SHP77 (cell line): ENCODE measurements at regions not wholly inside any gene's neighbourhood (a gene's known extent, or its start where the extent isn't known, plus 50 kb on each side); places are given as distances from the start of the nearest gene placed in this dataset.
"Not testable (repeated sequence)": the region's sequence is repeated elsewhere in the genome, so short reads cannot be mapped to it uniquely, and the experiment has no call there.

Experiments
- DNase-seq, 2 experiments: peaks; one replicate each; lab custom pipeline; 2025; lab: John Stamatoyannopoulos, UW

DNA sequence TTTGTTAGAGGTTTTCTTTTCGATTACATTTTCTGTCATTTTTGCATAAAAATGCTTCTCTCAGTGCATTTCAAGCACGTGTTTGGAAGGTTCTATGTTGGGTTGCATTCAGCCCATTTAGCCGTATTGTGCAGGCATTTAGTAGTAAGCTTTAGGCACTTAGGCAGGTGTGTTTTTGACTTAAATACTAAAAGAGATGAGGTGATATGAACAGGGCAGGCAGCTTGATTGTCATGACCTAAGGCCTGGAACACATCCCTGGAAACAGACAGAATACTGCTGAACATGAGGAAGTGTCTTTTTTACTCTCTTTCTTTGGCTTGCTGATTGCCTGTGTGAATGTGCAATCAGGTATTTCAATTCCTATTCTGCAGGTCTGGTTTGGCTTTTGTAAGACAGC is 610.5 kb upstream of the MAN1A1 start:
- DNase-seq = no peak

DNA sequence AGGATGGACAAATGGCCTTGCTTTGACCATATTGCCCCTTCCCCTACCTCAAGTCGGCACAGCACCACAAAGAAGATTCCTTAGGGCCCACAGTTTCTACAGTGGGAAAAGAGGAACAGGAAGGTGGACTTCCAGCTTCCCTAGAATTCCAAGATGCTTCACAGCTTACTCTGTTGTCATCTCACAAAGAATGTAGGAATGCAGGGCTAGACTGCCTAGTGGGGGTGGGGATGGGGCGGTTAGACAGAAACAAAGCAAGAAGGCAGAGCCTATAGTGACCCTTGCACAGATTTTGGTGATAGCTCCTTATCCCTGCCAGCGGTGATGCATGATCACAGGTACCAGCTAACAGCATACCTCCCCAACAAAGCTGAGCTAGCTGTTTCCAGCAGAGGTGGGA is 607.6 kb upstream of the MAN1A1 start:
- DNase-seq = no peak

DNA sequence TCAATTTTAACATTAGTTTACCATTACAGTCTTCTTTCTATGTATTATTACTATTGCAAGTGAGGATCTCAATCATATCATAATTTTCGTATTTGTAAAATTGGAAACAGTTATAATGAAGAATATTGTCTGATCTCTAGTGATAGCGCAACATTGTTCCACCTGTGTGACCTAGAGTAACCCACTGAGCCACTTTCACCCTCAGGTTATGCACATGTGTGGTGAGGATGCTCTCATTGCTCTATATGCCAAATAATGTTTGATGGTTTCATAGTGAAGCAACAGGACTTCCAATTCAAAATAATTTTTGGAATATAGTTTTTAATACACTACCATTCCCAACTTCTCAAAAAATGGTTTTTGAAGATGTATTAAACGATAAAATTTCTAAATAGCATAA is 603.1 kb upstream of the MAN1A1 start:
- no peak for DNase-seq

DNA sequence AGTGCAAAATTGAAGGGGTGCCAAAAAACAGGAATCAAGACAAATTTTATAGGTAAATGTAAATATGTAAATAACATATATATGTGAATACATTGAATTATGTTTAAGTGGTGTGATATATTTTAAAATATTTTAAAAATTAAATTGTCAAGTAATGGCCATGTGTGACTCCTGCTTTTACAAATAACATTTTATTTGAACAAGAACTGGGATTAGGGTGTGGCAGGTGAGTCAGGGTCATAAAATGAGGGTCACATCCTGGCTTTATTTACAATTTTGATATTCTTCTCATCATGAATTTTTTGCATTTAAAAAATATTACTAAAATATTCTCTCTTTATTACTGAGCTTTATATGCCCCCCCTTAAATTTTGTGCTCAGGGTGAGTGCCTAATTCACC is 601.1 kb upstream of the MAN1A1 start:
- no peak for DNase-seq

DNA sequence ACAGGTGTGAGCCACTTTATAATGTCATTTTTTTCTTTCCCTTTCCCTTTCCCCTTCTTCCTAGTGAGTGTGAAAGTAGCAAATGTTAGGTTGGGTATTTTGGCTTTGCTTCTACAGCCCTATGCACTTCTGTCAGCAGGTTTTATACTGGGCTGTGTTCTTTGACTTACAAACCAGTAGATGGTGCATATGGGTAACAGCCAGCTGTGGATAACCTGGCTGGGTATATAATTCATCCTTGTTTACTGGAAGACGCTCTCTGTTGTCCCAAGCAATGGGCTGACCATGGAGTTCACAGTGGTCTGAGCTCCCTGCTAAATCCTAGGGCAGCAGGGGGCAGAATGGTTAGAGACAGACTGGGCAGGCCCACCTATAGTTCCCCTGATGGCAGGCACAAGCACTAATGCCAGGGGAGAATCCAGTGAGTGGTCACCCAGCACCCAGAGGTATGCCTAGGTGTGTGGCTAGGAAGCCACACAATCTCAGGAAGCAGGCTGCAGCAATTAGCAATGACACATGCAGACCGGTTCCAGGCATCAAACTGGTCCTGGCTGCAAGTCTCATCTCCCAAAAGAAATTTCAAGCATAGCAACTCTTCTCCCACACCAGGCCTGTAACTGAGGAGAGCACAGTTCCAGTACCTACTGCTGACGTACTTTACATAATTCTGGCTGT is 592.7 kb upstream of the MAN1A1 start:
- no peak for DNase-seq

DNA sequence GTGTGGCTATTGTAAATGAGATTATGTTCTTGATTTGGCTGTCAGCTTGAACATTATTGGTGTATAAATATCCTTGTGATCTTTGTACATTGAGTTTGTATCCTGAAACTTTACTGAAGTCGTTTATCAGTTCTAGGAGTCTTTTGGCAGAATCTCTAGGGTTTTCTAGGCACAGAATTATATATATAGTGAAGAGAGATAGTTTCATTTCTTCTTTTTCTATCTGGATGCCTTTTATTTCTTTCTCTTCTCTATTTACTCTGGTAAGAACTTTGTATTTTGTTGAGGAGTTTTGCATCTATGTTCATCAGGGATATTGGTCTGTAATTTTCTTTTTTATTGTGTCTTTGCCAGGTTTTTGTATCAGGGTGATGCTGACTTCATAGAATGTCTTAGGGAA is 589.2 kb upstream of the MAN1A1 start:
- DNase-seq = no peak

DNA sequence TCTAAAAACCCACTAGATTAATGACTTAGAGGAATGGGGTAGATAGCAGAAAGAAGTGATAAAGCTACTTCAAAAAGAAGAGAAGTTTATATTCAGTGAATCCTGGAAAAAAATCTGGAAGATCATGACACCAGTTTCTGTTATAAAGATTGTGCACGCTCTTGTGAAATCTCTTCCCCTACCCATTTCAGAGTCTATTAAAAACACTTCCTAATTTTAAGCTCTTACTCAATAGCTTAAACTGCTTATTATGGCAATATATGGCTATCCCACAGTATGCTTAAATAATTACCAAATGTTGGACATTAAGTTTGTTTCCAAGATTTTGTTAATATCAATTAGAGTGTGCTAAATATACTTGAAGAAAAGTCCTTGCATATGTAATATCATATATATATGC is 585.3 kb upstream of the MAN1A1 start:
- no peak for DNase-seq

DNA sequence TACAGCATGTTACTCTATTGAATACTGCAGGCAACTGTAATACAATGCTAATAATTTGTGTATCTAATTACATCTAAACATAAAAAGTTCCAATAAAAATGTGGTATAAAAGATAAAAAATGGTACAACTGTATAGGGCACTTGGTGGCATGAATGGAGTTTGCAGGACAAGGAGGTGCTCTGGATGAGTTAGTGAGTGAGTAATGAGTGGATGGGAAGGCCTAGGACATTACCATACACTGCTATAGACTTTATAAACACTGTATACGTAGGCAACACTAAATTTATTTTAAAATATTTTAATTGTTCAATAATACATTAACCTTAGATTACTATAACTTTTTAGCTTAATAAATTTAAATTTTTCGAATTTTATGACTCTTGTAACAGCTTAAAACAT is 579.6 kb upstream of the MAN1A1 start:
- no peak for DNase-seq

DNA sequence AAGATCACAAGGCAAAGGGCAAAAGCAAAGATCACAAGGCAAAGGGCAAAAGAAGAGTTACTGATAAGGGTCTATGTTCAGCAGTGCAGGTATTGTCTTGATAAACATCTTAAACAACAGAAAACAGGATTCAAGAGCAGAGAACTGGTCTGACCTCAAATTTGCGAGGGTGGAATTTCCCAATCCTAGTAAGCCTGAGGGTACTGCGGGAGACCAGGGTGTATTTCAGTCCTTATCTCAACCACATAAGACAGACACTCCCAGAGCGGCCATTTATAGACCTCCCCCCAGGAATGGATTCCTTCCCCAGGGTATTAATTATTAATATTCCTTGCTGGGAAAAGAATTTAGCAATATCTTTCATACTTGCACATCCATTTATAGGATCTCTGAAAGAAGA is 575.3 kb upstream of the MAN1A1 start:
- DNase-seq = not testable (repeated sequence)

DNA sequence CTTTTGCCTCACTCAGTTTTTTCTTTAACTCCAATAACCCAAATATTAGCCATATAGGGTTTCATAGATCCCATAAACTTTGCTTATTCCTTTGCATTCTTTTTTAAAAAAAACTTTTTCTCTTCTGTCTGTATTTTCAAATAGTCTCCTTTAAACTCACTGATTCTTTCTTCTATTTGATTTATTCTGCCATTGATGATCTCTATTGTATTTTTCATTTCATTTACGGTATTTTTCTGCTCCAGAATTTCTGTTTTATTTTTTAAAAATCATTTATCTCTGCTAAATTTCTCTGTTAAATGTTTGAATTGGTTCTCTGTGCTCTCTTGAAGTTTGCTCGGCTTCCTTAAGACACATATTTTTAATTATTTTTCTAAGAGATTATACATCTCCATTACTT is 573.3 kb upstream of the MAN1A1 start:
- DNase-seq = no peak

DNA sequence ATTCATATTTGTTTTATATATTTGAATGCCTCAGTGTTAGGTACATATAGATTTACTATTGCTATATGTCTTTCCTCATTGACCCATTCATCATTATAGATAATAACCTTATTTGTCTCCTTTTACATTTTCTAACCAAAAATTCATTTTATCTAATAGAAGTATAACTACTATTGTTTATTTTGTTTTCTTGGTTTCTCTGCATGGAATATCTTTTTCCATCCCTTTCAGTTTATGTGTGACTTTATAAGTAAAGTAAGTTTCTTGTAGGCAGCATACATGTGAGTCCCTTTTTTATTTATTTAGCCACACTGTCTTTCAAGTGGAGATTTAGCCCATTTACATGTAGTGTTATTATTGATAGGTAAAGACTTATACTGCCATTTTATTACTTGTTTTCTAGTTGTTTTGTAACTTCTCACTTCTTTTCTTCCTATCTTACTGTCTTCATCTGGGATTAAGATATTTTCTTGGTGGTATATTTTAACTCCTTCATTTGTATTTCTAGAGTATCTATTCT is 572.0 kb upstream of the MAN1A1 start:
- DNase-seq = no peak

DNA sequence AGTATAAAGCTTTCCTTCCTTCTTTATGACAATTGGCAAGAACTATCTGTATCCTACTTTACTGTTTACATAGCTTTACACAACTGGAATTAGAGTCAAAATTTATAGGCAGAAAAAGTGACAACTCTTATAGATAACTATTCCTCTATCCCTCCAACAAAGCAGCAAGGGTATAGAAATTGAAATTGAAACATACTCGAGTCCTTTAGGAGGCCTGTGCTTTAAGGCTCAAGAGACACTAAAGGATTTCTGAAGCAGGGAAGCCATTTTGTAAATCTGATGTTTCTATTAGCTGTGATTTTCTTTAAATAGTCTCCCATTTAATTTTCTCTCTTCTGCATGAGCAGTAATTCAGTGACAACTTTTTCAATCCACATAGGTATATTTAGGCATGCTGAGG is 567.6 kb upstream of the MAN1A1 start:
- DNase-seq = no peak

DNA sequence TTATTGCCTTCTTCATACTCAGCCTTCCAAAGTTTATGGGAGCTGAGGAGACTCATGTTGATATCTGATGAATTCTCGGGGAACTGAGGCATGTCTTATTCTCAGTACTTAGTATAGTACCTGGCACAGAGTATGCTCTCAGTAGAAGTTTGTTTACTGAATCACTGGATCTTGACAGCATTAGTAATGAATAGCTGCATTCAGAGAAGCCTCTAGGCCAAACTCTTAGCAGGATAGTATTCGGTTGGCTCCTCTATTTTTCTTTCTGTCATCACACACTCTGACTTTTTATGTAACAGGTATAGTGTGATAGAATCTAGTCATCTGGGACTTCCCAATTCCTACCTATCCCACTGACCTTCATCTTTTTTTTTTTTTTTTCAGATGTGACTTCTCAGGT is 566.4 kb upstream of the MAN1A1 start:
- no peak for DNase-seq

DNA sequence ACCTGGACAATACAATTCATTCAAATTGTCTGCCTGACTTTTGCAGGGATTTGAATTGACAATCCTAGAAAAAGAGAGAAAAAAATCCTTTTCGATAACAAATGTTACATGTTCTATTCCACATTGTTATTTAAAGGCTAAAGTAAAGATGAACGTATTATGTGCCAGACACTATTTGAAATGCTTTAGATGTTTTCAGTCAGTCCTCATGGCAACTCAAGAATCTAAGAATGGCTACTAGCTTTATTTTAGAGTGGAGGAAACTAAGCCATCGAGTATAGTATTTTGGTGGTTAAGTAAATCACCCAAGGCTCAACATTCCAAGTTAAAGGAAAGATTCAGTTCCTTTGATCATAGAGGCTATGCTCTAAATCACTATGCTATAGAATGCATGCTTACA is 558.6 kb upstream of the MAN1A1 start:
- no peak for DNase-seq

DNA sequence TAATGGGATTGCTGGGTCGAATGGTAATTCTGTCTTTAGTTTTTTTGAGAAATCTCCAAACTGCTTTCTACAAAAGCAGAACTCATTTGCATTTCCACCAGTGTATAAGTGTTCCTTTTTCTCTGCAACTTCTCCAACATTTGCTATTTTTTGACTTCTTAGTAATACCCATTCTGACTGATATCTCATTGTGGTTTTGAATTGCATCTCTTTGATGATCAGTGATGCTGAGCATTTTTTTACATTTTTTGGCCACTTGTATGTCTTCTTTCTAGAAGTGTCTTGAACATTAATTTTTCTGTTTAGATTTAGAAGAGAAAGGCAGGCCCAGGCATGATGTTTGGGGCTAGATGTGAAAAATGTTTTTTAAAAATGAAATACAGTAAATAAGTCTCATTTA is 553.1 kb upstream of the MAN1A1 start:
- no peak for DNase-seq

DNA sequence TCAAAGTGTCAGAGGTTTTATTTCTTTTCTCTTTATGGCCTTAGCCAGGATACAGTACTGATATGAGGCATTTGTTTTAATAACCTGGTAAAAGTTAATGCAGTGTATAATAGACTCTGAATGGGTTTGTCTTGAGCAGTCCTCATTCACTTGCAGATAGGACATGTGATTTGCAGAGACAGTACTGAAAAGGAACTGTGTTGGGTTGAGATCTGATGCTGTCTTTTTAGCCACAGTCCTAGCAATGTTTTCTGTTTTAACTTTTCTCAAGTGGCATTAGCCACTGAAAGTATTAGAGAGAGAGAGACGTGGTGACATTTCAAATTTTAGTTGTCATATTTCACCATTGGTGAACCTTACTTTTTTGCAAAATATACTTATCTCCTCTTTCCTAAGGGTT is 547.2 kb upstream of the MAN1A1 start:
- DNase-seq = no peak

DNA sequence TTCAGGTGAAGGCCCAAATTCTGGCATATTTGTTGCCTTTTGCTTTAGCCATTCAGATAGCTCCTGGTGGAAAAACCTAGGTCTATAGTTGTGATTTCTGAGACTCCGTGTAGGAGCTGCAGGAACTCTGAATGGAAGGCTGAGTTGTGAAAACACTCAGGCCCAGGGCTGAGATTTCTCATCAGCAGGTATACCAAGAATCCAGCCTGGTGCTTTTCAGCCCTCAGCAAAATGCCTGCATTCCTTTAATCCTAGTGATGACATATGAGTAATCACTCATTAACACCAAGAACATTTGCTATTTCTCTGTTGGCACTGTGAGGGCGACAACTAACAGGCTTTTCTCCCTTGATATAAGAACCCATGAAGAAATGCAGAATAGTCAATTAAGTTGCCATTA is 546.1 kb upstream of the MAN1A1 start:
- DNase-seq = no peak

DNA sequence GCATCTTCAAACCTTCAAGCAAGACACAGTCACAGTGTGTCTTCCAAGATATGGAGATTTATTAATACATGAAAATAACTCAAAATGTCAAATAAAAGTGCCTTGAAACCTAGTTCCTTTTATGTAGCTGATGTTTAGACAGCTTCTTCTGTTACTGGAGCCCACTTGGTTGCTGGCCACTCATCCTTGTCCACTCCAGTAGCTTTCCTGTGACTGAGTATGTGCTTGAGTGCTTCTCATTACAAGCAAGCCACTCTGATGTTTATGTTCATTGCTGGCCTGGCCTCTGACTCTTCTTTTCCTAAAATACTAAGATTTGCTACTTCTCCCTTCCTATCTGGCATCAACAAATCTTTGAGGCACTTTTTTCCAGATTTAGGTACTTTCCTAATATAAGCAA is 545.2 kb upstream of the MAN1A1 start:
- DNase-seq = no peak

DNA sequence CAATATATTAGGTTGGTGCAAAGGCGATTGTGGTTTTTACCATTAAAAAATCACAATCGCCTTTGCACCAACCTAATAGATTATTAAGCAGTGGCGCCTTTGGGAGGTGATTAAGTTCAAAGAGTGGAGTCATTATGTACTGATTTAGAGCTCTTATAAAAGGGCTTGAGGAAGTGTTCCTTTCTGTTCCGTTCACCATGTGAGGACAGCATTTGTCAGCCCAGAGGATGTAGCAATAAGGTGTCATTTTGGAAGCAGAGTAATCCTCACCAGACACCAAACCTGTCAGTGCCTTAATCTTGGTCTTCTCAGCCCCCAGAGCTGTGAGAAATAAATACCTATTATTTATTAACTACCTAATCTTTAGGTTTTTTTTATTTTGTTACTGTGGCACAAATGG is 542.1 kb upstream of the MAN1A1 start:
- DNase-seq = no peak

DNA sequence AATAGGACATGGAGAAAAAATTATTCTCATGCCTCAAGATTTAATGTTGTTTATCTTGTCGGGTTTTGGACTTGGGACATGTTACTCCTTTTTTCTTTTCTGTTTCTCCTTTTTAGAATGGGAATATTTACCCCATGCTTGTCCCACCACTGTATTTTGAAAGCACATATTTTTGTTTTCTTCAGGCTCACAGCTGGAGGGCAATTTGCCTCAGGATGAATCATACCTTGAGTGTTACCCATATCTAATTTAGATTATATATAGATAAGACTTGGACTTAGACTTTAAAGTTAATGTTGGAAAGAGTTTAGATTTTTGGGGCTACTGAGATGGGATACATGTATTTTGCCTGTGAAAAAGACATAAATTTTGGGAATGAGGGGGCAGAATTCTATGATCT is 541.6 kb upstream of the MAN1A1 start:
- DNase-seq = no peak

DNA sequence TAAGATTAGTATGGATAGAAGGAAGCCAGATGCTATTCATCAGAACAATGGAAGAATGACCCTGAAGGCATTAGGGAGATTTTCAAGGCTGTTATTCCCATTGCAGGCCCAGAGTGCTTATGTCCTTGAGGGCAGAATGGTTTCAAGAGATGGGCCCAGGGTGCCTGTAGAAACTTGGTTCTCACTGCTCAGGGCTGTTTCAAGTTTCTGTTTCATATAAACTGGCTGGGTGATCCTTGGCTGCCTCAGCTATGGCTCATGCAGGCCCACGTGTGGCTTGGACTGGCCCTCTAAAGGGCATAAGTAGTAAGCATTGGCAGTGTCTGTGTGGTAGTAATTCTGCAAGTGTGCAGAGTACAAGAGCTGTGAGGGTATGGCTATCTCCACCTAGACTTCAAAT is 540.9 kb upstream of the MAN1A1 start:
- no peak for DNase-seq

DNA sequence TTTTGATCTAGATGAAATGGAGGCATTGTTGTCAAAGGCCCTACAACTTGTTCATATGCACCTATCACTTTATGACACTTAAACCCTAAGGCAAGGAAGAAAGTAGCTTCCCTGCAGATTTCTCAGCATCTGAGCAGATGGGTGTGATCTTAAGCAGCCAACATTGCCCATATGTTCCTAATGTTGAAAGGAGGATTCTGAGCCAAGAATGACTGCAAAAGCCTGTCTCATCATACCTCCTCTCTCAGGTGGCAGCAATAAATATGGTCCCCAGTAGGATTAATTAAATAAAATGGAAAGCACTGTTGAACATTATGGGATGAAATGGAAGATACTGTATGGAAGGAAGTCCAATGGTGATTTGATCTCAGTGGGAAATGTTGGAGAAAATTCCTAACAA is 538.1 kb upstream of the MAN1A1 start:
- DNase-seq = no peak

DNA sequence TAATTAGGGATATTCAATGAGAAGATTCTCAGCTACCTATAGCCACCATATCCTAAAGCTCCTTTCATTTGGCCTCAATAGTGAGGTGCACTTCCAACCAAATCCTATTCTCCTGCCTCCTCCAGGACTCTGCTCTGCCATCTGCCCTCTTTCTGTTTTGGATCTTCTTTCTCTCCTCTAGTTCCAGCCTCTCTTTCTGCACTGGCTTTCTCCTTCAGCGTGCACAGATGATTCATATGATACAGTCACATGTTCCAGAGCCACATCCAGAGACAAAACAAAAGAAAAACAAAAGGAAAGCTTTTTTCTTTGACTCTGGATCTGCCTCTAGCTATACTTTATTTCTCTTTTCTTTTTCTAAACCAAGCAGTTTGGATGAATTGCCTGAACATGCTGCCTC is 531.9 kb upstream of the MAN1A1 start:
- DNase-seq = no peak

DNA sequence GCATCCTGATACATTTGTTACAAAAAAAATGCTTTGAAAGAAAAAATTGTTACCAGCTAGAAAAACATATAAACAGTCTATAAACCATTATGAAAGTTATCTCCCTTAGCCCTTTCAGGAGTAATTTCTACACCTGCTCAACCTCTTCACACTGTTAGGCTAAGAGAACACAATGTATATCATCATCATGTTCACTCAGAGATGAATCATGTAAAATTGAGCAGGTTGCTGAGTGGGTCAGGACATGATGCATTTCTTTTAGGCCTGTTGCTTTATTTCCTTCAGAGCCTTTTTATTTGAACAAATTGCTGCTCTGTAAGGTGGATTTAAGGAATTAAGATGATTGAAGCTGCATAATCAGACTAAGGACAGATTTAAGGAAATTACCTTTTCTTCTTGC is 531.3 kb upstream of the MAN1A1 start:
- DNase-seq = no peak

DNA sequence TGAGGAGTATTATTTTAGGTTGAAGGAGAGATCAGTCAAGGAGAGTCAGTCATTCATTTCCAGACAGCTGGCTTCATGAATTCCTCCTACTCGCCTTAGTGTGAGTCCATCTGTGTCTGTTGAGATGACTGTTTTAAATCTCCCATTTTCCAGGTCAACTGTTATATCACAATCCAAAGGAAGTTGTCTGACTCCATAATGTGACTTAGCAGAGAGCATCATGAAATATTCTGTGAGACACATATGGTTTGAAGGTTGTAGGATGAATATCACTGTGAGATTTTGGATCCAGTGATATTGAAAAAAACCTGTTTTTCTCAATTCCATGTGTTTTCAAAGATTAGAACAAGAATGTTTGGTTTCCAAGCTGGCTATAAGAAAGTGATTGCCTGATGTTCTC is 530.2 kb upstream of the MAN1A1 start:
- DNase-seq = no peak
